ENCODE measurements at regions not wholly inside any gene's neighbourhood (a gene's known extent, or its start where the extent isn't known, plus 50 kb on each side); places are given as distances from the start of the nearest gene placed in this dataset.

GRCh38 chr15:93176065-93176464 lies 87.1 kb upstream of the RGMA start:
- TF ChIP-seq POLR2A (IDR thresholded peaks at IDR 0.05; ENCODE audit: low read depth, low read length) (no peak), POLR2AphosphoS5 (IDR thresholded peaks at IDR 0.05; ENCODE audit: low read depth, low read length) (no peak)
